ENCODE measurements at regions not wholly inside any gene's neighbourhood (a gene's known extent, or its start where the extent isn't known, plus 50 kb on each side); places are given as distances from the start of the nearest gene placed in this dataset.

- Histone ChIP-seq H3K27ac (no peak overlapping the region), H3K4me3 (no peak overlapping the region)
- no peak for DNase-seq (ENCODE audit: low spot score)
- TF ChIP-seq CTCF (IDR thresholded peaks at IDR 0.05): no peak
Measured at GRCh38 chr3:160128056-160128455, 97.2 kb upstream of the C3orf80 start.

GRCh38 chr3:160129459-160130061, 95.7 kb upstream of the C3orf80 start:
- DNase-seq (ENCODE audit: low spot score): no peak
- TF ChIP-seq CTCF (IDR thresholded peaks at IDR 0.05): no peak
- Histone ChIP-seq H3K27ac (no peak overlapping the region), H3K4me3 (no peak overlapping the region)

GRCh38 chr3:160130071-160130470, 95.2 kb upstream of the C3orf80 start:
- no peak overlapping the region for H3K4me3 ChIP-seq
- no peak overlapping the region for H3K27ac ChIP-seq
- no peak for DNase-seq (ENCODE audit: low spot score)
- no peak for TF ChIP-seq CTCF (IDR thresholded peaks at IDR 0.05)

GRCh38 chr3:160130950-160131349, 94.3 kb upstream of the C3orf80 start:
- H3K4me3 ChIP-seq: no peak overlapping the region
- TF ChIP-seq CTCF (IDR thresholded peaks at IDR 0.05): no peak
- no peak overlapping the region for H3K27ac ChIP-seq
- DNase-seq (ENCODE audit: low spot score): no peak

- DNase-seq (ENCODE audit: low spot score): no peak
- no peak for TF ChIP-seq CTCF (IDR thresholded peaks at IDR 0.05)
- Histone ChIP-seq H3K4me3 (no peak overlapping the region), H3K27ac (no peak overlapping the region)
Measured at GRCh38 chr3:160132226-160132625, 93.0 kb upstream of the C3orf80 start.

- H3K27ac ChIP-seq: no peak overlapping the region
- no peak overlapping the region for H3K4me3 ChIP-seq
- no peak for DNase-seq (ENCODE audit: low spot score)
- TF ChIP-seq CTCF (IDR thresholded peaks at IDR 0.05): no peak
Measured at GRCh38 chr3:160133757-160134156, 91.5 kb upstream of the C3orf80 start.

GRCh38 chr3:160134454-160134853, 90.8 kb upstream of the C3orf80 start:
- DNase-seq (ENCODE audit: low spot score): no peak
- TF ChIP-seq CTCF (IDR thresholded peaks at IDR 0.05): no peak
- Histone ChIP-seq H3K27ac (no peak overlapping the region), H3K4me3 (no peak overlapping the region)
